Dedifferentiated amniotic fluid mesenchymal stem cell (primary cell): ENCODE measurements at regions not wholly inside any gene's neighbourhood (a gene's known extent, or its start where the extent isn't known, plus 50 kb on each side); places are given as distances from the start of the nearest gene placed in this dataset.

Experiments
- DNase-seq: peaks from one replicate; pipeline ENCODE4 v3.0.0-alpha.2; 2016; ENCODE audit errors: extremely low spot score

DNA sequence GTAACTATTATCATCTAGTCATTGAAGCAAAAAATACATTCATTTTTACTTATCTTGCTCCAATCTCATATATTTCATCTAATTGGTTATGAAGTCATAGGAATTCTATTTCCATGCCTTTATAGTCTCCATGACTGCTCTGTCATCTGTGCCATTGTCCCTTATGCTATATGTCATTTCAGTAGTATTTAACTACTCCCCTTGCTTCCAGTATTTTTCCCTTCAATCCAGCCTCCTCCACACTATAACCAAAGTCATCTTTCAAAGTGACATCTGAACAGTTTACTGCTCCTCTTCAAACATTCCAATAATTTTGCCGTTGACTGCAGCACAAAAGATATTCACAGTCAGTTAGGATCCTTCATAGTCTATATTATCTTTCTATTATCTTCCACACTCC is 216.6 kb upstream of the HS3ST5 start:
- DNase-seq: no peak

DNA sequence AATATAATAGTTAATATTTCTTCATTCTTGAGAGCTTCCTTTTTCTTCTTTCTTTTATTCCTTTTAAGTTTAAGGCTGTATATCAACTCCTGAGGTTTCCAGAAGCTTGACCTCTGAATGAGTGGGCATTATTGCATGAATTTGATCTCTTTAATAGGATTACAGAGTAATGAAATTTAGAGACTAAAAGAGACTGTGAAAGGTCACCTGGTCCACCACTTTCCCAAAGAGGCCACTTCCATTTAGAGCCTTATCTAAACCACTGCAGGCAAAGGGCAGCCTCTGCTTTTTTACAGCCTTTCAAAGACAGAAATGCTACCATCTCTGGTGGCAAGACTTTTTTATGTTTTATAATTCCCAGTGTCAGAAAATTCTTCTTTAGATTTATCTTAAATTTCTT is 215.3 kb upstream of the HS3ST5 start:
- DNase-seq: no peak

DNA sequence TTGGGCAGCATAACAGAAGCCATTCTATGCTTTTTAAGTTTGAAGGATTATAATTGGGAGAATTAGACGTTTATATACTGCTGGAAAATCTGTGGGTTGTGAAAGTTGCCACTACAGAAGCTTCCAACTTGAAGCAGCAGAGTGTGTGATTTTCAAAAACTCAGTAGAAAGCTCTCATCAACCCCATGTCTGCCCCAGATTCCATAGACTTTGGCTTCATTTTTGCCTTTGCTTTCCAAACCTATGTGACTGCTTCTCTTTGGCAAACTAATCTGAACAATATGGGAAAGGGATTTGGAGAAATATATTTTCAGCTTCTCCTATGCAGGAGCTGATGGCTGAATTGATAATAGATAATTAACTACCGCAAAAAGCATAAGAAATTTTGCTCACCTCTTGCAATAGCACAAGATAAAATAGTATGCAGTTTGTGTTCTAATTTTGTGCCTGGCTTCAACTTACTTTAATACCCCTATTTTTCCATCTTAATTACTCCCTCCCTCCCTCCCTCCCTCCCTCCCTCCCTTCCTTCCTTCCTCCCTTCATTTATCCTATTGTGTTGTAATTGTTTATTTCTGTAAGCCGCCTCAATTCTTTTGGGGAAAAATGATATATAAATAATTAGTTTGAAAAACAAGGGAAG is 214.1 kb upstream of the HS3ST5 start:
- no peak for DNase-seq

DNA sequence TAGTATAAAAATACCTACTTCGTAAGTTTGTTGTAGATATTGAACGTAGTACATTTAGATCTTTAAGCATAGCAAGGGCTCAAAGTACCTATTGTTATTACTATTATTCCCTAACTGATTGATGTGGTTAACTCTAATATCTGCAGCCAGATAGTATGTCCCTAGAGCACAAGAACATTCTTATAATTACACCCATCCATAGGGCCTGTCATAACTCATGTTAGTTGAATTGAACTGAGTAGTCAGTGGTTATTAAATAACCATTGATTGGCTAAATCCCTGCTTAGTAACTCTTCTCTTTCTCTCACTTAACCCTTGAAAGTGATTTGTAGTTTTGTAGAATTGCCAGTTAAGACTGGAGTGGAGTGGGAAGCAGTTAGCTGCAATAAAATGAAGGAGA is 207.5 kb upstream of the HS3ST5 start:
- no peak for DNase-seq

DNA sequence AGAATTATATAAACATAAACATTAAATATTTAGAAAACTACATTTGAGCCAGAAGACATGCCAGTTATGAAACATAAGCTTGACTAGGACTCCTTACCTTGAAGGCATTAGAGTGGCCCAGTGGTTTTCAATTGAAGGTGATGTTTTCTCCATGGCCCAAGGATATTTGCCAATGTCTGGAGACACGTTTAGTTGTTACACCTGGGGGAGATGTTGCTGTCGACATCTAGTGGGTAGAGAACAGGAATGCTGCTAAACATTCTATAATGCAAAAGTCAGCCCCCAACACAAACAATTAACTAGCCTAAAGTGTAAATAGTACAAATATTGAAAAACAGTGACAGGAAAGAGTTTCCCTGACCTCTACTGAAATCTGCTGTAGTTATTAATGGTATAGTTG is 200.9 kb upstream of the HS3ST5 start:
- DNase-seq: no peak

DNA sequence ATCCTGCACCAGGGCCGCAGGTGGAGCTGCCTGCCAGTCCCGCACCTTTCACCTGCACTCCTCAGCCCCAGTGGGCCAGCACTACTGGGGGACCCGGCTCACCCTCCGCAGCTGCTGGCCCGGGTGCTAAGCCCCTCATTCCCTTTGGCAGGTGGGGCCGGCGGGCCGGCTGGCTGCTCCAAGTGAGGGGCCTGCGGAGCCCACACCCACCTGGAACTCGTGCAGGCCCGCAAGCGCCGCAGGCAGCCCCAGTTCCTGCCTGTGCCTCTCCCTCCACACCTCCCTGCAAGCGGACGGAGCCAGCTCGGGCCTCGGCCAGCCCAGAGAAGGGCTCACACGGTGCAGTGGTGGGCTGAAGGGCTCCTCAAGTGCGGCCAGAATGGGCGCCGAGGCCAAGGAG is 199.0 kb upstream of the HS3ST5 start:
- DNase-seq: no peak

DNA sequence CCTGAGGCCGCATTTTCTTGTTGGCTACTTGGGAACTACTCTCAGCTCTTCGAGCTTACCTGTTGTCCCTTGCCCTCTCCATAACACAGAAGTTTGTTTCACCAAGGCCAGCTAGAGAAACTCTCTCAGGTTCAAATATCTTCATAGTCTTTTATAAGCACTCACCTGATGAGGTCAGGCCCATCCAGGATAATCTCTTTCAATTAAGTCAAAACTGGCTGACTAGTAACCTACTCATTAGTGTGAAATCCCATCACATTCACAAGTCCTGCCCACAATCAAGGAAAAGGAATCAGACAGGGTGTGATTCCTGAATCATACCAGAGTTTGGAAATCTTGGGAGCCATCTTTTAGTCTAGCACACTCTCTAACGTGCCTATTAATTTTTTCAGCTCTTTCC is 195.2 kb upstream of the HS3ST5 start:
- no peak for DNase-seq

DNA sequence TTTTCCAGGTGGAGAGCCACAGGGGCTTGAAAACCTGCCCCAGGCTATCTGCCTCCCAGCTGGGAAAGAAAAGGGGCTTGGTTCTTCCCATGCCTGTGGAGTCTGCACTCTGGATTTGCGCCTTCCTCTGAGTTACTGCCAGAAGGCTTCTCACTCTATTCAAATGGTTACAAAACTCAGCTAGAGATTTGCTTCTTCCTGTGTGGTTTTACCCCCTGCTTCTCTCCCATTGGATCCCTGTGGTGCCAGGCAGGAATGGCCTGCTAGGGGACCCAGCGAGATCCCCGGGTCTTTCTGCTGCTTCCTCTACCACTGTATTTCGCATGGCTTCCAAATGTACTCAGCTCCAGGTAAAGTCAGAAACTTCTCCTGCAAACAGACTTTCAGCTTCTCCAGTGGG is 192.0 kb upstream of the HS3ST5 start:
- no peak for DNase-seq

DNA sequence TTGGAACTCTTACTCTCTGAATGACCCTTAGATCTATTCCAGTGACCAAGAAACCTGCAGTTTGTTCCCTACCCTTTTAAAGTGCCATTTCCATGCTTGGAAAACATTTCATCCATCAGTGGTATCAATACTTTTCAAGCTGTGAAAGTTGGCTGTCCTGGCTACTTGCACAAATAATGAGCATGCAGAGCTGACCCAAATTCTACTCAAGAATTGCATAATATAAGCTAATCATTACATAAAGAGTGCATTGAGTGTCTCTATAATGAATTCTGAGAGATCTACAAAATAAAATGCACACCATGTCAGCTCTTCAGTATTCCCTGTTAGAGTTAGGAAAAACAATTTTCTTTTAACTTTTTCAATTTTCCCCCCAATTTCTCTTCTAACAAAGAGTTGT is 181.3 kb upstream of the HS3ST5 start:
- no peak for DNase-seq

DNA sequence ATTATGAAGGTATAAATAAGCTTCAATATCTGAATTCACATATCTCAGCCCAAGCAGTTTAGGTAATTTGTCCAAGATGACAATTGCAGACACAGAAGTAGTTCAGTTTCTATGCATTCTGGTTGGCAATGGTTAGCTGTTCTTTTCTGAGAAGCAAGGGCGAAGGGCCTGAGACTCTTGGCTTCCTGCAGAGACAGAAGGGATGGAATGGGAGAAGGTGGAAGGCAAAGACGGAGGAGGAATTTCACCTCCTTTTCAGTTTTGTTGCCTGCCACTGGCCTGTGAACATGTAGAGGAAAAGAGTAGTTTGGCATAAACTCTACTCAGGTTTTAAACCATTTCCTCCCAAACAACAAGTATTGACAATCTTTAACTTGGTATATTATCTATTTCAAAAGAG is 180.7 kb upstream of the HS3ST5 start:
- DNase-seq: no peak

DNA sequence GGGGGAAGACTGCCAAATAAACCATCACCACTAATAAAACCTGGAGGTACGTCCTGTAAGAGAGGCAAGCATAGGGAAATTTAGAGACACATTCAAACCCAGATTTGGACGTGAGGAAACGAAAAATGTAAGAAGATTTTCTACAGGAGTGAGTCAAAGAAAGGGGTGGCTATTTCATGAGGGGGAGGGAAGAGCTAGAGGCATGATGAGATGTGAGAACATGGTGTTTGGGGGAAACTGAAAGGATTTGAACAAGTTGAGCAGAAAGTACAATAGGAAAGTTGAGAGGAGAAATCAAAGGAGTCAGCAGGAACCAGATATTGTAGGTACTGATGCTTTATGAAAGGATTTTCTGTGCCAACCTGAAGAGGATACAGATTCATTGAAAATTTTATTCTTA is 179.1 kb upstream of the HS3ST5 start:
- no peak for DNase-seq

DNA sequence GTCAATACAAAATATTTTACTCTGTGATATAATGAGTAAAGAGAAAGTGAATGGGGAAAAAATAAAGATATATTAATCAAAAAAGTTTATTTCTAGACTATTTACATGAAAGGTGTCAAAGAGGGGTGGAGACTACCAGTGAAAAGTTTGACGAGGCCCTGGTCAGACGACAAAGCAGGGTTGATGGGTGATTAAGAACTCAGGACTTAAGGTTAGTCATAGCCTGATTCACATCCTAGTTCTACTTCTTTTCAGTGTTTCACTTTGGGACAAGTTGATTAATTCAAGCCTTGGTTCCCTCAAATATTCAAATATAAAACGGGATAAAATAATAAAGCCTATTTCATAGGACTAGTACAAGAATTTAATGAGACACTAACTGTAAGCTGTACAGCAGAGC is 178.2 kb upstream of the HS3ST5 start:
- no peak for DNase-seq

DNA sequence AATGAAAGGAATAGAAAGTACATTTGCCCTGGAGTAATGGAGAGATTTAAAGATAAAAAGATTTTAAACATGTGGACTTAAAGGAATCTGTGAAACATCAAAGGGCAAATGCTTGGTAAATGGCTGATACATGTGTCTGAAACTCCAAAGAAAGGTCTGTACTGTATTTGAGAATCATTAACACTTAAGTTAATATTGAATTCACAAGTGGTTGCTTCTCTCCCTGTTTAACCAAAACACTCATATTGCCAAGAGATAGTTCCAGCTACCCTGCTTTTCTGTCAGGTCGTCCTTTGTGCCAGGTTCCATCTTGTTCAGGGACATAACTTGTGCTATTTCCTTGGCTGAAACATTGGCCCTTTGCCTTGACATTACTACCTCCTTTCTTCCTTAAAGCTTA is 171.3 kb upstream of the HS3ST5 start:
- DNase-seq: no peak

DNA sequence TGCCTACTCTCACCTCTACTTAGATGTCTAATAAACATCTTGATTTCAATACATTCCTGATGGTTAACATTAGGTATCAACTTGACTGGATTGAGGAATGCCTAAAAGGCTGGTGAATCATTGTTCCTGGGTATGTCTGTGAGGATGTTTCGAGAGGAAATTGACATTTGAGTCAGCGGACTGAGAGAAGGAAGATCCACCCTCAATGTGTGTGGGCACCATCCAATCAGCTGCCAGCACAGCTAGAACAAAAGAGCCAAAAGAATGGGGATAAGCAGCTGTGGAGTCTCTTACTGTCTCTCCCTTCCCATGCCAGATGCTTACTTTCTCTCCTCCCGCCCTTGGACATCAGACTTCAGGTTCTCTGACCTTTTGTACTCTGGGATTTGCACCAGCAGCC is 128.6 kb upstream of the HS3ST5 start:
- no peak for DNase-seq

DNA sequence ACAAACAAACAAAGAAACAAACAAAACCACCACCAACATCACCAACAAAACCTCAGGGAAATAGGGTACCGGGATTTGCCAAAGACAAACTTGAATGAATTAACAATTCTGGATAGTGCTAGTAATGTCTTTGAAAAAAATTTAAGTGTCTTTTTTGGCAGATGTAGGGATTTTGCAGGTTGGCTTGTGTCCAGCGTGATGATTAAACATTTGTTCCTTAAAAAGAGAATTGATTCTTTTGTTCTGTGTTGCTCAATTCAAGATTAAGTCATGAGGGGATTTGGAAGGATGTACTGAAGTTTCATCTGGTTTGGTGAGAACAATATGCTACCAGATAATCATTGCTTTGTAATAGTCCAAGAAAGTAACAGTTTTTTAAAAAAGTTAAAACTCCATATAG is 125.1 kb upstream of the HS3ST5 start:
- no peak for DNase-seq

DNA sequence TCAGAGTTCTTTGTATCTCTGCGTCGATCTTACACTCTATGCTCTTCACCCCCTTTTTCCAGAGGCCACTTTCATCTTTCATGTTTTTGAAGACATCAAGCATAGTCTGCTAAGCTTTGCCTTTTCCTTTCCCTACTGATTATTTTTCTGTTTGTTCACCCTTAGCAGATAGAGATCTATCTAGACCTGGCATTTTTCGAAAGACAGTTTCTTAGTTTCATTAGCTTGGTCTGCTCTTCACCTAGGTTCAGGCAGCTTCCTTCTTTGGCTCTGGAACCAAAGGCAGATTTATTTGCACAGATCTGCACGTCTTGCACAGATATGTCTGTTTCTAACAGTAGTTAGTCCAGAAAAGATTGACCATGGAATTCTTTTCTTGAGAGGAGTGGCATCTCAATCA is 122.7 kb upstream of the HS3ST5 start:
- DNase-seq: no peak

DNA sequence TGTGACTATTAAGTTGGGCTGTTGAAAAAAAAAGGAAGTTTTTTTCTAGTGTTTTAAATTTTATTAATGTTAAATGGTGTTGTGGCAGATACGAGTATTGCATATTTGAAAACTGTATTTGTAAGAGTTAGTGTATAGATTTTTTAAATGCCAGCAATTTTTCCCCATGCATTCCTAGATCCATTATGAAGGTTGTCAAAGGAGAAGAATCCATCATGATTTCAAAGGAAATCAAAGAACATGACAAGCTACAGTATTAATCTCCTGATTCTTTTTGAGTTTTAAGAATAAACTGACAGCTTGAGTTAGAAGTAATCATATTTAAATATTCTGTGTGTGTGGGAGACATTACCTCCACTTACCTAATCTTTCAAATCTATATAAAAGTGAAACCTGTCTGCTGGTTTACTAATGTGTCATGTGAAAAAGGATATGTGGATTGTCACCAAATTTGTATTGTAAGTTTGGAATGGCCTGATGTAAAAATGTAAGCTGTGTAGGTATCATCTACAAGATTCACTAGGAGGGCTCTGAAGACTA is 111.0 kb upstream of the HS3ST5 start:
- no peak for DNase-seq

DNA sequence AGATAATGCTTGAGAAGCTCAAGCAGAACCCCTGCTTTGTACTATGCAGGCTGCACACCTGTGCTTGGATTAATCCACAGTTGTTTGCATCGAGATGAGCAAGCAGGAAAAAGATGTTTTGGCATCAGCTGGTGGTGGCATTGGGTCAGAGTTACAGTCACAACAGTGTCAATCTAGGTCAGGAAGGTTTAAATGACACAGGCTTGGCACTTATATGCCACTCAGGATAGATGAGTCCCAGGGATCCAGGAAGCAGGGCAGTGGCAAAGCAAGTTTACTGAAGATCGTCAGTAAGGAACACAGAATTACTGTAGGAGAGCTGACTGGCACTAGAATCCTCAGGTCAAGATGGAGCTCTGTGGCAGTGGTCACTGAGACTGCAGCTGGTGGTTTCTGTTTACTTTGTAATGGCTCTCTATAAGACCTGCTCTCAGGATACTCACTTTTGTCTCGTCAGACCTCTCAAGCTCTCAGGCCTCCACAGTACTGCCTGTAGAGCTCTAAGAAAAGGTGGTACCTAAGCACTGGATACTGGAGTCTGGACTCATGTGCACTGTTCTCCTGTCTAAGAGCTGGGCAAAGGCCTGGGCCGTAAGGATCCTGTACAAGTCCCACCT is 110.1 kb upstream of the HS3ST5 start:
- DNase-seq: no peak

DNA sequence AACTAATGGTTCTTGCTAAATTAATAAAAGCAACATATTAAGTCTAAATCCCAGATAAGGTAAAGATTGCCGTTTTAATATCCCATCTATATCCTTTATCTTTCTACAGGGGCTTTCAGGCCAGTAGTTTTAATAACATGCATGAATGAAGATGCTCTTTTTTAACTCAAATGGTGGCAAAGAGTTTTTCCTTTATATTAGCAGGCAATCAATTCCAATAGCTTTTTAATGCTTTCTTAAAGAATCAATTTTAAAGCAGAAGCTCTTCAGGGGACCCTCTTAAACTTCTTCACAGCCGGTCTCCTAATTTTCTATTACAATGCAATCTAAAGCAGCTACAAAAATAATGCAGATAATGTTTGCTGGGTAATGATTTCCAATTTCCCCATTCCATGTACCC is 107.8 kb upstream of the HS3ST5 start:
- DNase-seq: no peak

DNA sequence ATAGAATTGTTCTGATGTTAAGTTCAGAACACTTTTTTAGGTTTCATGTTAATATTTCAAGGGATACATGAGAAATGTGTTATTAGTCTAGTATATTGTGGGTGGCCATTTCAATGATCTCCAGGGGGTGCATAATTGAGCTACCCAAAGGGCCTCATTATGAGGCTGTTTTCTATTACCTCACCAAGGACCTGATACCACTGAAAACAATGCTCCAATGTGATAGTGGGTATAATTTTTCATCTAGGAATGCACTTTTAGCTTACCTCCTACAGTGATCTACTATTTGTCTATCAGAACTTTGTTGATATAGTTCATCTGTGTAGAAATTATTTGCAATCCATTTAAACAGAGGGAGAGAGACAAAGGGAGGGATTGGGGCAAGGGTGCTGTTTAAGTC is 106.8 kb upstream of the HS3ST5 start:
- DNase-seq: no peak

DNA sequence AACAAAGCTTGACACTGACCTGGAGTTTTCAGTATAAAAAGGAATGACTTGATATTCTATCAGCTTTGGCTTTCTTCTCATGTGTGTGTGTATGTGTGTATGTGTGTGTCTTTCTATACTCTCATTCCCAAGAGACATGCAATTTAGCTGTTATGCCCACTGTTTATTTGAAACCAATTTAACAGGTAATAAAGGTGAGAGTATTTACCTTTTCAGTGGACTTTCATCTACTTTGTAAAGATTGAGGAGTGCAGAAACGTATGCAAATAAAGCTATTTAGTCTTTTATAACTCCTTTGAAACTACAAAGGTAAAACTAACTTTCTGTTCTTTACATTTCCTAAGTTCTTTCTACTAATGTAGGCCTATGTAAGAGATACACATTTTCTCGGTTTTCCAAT is 103.5 kb upstream of the HS3ST5 start:
- no peak for DNase-seq

DNA sequence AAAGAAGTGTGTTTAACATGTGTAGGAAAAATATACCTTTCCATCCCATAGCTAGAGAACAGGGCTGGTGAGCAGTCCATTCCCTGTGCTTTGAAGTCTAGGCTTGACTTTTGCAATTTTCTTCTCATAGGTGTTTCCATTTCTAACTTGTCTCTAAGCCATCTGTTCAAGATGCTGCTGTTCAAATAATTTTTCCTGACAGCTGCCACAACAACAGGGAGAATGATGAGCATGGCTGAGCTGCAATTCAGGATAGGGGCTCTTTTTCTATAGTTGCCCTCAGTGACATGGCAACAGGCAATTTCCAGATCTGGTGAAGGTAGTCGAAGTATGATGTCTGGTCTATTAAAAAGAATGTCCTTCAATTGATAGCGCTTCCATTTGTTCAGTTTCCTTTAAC is 103.0 kb upstream of the HS3ST5 start:
- DNase-seq: no peak

DNA sequence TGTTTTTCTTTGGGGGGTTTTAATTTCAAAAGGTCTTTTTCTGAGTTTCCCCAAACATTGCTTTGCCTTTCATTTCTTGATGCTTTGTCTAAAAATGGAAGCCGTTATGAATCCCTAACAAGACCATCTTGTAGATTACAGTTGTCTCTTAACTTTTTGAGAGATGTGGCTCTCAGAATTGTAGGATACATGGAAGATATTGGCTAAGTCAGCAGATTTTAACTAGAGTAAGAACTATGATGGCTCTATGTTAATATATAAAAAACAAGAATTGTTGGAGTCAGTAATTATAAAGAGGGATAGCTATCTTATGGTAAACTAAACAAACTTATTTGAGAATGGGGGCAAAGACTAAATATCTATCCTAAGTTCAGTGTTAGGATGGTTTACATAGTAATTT is 96.6 kb upstream of the HS3ST5 start:
- no peak for DNase-seq

DNA sequence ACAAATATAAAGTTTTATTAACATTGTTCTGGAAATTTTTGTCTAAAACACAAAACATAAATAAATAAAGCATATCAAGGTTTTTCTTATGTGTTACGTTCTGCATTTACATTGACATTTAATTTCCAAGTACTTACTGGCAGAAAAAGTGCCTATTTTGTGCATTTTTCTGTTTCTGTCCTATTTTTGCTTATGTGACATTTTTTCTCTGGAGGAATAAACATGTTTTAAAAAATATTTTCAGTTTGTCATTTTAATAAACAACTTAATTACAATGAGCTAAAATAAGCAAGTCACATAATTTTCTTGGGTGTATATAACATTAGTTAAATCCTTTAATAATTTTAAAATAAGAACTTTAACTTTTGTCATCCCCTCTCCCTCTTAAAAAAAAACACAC is 94.4 kb upstream of the HS3ST5 start:
- DNase-seq: no peak
